ENCODE measurements at regions not wholly inside any gene's neighbourhood (a gene's known extent, or its start where the extent isn't known, plus 50 kb on each side); places are given as distances from the start of the nearest gene placed in this dataset.

DNA sequence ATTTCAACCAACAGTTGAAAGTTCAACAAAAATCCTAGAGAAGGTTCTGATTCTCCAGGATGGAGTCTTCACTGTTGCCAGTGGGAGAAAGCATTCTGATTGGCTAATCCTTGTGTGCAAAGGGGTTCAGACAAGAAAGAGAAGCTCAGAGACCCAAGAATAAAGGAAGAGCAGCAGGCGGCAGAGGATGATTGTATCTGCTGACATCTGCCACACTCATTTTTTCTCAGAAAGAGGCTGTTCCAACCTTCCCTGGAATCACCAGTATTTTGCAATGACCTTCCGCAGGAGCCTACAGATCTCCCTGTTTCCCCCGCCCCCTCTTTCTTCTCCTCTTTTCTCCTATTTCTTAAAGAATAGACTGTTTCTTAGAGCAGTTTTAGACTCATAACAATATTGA is 376.7 kb downstream of the CDH26 start:
- no peak for DNase-seq

DNA sequence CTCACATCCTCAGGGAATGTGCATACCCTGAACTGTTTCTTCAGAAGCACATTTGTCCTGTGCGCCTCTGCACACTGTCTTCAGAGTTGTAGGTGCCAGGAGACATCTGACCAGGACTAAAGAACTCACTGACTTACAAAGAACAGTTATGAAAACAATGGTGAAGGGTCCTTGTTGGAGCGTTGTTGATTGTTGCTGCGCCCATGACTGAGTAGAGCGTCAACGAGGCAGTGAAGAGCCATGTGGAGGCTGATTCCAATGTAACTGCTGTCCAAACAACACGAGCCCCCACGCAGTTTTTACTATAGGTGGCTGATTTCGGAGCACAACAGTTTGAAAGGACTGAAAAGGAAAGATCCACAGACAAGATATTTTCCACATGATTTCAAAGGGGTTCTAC is 380.3 kb downstream of the CDH26 start:
- DNase-seq = no peak

DNA sequence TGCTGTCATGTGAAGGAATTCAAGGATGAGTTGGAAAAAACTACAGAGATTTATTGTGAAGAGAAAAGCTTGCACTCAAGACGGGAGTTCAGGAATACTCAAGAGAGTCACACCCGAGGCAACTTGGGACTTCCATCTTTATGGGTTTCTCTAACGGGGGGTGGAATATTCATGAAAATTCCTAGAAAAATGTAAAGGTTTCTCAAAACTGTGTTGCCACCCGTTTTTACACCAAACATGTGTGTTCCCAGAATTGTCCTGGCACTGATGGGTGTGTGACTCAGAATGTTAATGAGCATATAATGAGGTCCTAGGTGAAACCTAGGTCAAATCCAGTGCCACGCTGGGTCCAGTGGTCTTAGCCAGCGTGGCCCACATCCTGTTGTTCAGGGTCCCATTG is 381.5 kb downstream of the CDH26 start:
- no peak for DNase-seq

DNA sequence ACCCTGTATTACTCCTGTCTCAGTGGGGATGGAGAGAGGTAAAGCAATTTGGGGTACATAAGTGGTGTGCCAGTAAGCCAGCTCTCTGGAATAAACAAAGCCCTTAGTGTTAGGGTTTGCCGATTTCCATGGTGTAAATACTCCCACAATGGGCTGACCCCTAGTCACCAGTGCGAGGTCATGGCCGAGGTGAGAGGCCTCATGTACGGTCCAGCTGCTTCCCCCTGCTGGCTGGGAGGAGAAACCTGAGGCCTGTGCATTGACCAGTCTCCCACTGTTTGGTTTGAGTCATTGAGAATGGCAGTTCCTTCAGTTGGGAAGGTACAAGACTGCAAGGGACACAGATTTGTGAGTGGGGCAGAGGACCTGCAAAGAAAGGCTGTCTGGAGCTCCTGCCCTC is 382.0 kb downstream of the CDH26 start:
- no peak for DNase-seq

DNA sequence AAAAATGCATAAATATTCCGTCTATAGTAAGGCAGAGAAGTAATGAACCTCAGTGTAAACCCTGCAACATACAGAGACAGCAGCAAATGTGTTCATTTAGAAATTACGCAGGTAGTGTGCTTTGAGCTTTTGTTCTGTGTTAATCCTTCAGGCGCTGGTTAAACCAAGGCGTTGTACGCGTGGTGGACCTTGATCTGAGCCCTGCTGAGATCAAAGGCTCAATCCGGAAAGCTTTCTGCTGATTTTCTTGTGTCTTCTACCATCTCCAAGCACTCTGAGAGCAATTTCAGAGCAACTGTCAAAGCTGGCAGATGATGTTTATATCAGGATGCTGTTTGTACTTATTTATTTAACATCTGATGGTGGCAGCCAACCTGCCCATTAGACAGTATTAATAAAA is 382.8 kb downstream of the CDH26 start:
- no peak for DNase-seq

DNA sequence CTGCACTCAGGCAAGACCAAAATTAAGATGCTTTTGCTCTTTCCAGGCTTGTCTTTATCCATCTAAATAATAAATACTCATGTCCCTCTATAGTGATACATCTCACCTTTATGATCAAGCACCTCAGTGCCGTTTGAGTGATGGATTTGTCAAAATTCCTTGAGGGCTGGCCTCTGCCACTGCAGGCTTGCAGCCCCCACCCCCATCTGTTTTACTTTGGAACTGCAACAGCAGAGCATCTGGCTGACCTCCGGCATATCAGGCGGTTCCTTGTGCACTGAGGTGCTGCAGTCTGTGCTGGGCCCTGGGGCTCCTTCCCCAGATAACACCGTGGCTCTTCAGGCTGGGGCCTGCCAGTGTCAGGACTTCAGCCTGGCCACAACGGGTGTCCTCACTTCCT is 386.9 kb downstream of the CDH26 start:
- DNase-seq = no peak

DNA sequence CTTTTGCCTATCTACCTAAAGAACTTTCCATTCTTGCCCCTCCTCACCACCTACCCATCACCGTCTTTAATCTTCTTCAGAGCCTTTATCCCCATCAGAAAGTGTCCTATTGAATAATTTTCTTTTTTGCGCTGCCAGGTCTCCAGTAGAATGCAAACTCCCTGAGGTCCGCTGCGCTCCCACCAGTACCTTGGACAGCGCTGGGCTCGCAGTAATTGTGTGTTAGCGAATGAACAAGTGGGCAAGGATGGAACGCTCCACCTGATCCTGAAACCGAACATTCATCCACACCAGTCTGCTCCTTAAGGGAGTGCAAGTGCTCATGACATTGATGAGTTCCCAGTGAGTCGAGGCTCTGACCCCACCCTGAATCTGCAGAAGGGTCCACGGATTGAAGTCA is 391.2 kb downstream of the CDH26 start:
- DNase-seq = no peak

DNA sequence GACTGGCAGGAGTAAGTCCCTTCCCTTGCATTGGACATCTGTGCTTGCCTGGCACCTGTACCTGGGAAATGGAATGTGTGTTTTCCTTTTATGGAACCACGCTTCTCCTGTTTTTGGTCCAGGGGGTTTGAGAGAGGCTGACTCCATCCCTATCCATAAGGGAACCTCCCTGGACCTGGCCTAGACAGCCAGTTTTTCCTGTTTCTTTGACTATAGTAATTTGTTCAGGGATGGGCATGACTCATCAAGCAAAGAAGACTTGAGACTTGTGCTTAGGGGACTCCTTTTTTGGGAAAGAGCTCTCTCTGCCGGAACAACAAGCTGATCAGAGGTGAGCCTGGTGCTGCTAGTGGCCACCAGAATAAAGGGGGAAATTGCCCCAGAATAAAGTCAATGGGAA is 393.8 kb downstream of the CDH26 start:
- DNase-seq = no peak

DNA sequence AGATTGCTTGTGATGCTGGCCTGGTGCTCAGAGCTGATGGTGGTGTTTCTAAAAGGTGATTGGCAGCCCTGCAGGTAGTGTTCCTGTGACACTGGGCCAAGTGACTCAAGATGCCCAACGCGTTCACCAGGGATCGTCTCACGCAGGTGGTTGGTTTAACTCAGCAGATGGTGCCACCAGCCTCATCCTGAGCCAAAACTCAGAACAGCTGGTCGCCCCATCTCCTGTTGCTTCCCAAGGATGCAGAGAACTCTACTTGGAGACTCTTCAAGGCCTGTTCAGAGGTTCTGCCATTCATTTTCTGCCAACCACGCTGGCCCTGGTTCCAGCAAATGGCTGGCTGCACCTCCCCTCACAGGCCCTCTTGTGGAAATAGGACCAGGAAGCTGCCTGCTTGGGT is 394.4 kb downstream of the CDH26 start:
- no peak for DNase-seq

DNA sequence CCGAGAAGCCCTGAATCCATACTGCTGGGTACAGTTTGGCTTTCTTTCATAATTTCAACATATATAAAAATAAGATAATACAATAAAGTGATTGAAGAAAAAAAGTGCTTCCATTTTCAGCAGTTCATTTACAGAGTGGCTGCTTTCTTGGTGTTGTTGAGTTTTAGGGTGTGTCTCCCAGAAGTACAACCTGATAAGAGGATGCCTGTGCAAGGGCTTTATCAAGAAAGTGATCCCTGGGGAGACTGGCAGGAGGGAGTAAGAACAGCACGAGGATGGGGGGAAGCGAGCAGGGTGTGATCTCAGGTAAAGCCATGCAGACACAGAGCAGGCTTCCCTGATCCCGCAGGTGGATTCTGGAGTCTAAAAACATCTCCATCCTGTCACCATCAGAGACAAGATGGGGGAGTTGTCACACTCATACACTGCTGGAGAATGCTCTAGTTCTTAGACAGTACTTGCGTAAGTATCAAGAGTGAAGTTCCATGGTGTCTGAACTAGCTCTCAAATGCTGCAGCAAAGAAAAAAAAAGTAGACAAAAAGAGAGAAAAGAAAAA is 395.9 kb downstream of the CDH26 start:
- DNase-seq = no peak

DNA sequence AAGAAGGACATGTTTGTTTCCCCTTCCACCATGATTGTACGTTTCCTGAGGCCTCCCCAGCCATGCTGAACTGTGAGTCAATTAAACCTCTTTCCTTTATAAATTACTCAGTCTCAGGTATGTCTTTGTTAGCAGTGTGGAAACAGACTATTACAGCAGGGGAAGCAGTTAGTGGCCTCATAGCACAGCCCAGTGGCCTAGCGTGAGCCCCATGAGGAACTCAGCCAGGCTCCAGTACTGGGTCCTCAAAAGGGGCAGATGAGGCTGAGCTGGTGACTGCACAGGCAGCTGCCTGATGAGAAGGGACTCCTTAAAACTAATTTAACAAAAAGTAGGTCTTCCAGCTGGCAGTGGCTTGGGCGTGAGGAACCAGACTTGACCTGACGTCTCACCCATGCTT is 399.9 kb downstream of the CDH26 start:
- DNase-seq = no peak

DNA sequence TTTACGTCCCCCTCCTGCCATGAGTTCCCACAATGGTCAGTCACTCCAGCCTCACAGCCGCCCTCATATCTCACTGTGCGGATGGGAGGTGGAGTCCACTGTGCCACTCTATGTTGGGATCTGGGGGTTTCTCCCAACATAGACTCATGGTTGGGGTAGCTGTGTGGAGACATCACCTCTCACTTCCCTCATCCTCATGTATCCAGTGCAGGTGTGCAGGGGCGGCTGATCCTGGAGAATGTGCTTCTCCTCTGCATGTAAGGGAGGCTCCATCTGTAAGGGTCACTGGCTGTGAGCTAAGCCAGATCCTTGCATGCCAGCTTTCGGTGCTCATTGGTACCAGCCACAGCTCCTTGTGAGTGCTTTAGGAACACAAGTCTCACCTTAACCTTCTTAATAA is 400.8 kb downstream of the CDH26 start:
- DNase-seq = no peak

DNA sequence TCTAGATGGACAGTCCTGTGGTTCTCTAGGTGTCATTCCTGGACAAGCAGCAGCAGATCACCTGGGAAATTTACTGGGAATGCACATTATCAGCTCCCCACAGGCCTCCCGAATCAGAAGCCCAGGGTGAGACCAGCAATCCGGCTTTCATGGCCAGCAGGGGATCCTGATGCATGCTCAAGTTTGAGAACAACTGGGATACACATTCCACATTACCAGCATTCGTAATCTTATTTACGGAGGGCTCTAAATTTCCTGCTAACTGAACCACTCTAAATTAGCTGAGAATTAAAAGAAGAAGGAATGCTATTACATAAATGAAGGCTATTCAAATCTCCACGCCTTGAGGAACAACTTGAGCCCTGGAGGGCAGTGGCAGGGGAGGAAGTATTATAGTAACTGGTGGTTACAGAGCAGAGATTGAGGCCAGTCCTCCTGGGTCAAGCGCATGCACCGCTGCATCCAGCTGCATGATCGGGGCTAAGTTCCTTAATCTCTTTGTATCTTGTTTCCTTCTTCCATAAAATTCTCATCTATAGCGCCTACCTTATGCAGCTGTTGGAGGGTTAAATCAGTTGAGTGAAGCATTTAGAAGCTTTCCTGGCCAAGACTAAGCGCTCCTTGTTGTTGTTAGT is 403.7 kb downstream of the CDH26 start:
- no peak for DNase-seq

DNA sequence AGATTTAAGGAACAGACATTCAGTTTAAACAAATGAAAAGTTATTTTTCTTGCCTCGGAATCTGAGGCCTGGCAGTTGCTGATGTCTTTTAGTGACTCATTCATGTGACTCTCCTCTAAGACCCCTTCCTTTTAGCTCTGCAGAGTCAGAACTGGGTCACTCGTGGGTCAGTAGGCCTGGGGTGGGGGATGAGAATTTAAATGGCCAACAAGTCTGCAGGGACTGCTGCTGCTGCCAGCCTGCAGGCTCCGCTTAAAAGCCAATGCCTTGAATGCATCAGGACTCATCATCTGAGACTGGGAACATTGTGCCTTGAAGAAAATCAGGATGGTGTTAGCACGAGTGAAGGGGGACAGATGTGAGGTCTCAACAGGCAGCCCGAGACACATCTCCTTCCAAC is 404.3 kb downstream of the CDH26 start:
- no peak for DNase-seq

DNA sequence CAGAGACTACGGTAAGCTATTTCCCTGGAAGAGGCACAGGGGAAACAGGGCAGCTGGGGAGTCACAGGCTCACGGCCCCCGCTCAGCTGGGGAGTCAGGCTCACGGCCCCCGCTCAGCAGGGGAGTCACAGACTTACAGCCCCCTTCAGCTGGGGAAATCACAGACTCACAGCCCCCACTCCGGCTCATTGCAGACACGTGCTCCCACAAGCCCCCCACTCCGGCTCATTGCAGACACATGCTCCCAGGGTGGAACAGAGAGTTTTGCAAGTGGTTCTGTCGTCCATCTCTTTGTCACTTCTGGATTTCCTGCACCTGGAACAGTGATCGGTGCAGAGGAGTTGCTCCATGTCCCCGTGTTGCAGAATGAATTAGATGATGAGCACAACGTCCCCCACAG is 405.5 kb downstream of the CDH26 start:
- DNase-seq = no peak

DNA sequence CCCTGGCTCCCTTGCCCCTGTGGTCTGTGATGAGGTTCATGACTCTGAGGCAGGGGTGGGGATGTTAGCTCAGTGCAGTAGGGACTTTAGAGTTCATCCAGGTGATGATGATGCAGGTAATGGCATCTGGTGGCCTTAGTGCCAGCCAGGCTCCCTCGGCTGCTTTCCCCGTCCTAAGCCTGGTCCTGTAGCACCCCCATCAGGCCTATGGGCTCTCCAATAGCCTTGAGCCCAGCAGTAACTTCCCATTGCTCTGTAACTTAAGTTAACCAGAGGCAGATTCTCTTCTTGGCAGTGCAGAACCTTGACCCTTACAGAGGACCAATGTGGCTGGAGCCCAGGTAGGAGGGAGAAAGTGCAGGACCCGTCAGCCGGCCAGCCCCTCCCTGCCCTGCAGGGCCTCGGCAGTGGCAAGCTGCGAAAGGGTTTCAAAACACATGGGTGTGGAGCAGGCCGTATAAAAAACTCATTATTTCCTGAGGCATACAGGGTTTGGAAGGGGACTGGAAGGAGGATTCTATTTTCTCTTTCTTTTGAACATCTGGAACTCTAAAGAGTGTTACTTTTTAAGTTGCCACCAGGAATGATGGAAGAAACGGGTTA is 406.9 kb downstream of the CDH26 start:
- DNase-seq = no peak

DNA sequence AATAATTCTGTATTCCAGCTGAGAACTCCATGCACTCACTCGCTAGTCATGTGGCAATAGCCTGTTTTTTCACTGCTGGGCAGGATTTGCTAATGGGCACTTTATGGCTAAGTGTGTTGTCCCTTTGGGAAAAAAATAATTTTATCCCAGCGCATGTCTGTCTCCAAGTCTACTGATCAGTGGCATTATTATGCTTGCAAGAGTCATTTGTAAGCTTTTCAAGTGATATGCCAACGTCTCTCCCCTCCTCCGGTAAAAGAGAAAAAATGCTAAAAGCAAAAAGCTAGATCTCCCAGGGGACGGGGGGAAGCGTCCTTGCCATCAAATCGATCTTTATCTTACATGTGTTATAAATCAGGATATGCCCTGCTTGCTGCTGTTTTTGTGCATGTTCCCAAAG is 407.7 kb downstream of the CDH26 start:
- no peak for DNase-seq

DNA sequence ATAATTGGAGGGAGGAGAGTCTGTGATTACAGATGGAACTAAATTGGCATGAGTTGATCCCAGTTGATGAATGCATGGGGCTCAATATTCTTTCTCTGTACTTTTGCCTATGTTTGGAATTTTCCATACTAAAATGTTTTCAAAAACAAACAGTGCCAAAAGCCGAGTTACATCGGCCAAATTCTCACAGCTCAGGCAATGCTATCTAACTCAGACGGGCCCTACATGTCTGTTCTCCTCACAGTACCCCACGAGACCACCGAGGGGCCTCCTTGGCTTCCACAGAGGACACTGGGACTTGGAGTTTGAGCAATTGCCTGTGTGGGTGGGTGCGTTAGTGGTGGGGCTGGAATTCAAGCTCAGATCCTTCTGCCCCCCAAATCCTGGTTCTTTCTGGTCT is 413.2 kb downstream of the CDH26 start:
- DNase-seq = no peak

DNA sequence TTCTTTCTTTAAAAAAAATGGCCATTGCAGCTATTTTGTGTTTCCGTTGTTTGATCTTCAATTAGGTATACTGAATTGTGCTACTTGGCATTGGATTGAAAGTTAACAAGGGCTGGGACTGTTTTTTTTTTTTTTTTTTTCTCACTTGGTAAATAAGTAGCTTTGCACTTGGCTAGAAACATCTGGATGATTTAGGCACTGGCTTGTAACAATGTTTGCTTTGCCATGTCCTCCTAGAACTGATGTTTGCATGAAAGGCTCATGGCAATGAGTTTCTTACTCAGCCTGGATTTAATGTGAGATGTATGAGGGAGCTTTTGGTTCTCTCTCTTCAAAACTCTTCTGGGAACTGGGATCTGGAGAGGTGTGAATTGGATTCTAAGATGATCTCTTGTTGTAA is 414.1 kb downstream of the CDH26 start:
- no peak for DNase-seq

DNA sequence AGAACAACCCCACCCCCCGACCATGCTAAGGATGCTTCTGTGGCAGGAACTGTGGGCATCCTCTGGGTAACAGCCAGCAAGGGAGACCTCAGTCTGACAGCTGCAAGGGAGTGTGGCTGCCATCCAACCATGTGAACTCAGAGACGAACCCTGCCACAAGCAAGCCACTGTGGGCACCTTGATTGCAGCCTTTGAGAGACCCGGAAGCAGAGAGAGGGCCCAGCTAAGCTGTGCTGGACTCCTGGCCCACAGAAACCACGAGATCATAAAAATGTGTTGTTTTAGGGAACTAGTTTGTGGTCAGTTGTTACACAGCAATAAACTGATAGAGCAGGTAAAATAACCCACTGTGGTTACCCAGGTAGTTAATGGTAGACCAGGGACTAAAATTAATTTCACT is 414.6 kb downstream of the CDH26 start:
- DNase-seq = no peak

DNA sequence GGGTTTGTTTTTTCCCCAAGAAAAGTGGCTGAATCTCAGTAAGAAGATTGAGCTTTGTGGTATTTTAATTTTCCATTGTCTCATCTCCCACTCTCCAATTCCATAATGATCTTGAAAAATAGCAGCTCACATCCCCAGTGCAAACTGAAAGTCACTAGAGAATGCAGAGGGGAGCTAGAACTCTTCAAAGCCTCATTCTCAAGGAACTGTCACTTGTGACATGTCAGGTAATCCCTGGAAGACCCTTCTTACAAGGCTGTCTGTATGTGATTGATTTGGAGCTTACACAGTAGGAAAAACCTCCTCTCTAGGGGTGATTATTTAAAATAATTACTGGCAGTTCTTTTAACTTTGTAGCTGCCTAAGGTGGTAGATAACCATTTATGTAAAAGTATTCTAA is 420.4 kb downstream of the CDH26 start:
- DNase-seq = no peak

DNA sequence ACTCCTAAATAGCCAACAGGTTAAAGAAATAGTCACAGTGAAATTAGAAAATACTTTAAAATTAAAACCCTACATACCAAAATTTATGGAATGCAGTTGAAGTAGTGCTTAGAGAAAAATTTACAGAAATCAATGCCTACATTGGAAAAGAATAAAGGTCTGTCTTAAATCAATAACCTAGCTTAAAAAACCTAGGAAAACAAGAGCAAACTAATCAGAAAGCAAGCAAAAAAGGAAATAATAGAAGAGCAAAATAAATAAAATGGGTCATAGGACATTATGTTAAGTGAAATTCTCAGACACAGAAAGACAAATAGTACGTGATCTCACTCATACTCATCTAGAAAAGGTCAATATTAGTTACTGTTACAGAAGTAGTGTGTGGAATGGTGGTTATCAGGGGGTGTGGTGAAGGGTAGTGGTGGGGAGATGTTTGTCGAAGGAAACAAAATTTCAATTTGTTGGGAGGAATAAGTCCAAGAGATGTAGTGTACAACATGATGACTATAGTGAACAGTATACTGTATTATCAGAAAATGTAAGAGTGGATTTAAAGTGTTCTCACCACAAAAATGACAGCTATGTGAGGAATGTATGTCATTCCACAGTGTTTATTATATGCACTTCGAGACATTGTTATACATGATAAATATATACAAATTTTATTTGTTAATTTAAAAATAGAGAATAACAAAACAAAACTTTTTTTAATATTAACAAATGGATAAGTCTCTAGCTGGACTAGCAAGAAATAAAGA is 423.6 kb downstream of the CDH26 start:
- DNase-seq = no peak

DNA sequence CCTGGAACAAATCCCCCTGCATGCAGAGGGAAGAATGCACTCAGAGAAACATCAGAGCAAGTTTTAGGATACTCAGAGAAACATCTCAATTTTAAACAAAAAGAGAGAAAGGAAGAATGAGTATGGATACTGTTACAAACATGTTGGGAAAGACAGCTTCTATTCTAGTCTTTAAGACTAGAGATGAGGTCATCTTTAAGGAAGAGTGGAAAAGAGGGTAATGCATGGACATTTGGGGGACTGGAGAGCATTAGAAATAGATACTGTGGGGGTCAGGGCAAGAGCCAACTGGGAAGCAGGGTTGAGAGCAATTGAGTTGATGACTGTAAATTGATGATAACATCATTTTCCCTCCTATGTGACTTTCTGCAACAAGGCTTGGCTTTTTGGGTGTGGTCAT is 431.2 kb downstream of the CDH26 start:
- DNase-seq = no peak

DNA sequence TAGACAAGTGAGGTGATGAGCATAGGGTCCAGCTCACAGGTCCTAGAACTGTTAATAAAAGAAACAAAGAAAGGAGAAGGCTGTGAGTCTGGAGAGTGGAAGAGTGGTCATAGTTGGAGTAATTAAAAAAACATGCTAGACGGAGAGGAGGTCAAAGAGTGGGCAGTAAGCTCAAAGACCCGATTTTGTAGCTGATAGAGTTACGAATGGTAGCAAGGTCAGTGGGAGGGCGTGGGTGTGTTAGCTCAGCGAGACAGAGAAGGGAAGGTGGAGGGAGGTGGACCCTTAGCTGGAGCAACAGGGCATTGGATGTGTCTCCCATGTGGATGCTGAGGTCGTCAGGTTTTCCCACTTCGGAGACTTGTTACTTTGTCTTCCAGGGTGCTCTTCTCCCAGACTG is 431.7 kb downstream of the CDH26 start:
- no peak for DNase-seq

All from NCI-H1694 (cell line).